GM18520 (cell line): ENCODE measurements at regions not wholly inside any gene's neighbourhood (a gene's known extent, or its start where the extent isn't known, plus 50 kb on each side); places are given as distances from the start of the nearest gene placed in this dataset.
A peak's percentile ranks its signal among the peaks of the same experiment; 100 is the strongest.
"Not testable (repeated sequence)": the region's sequence is repeated elsewhere in the genome, so short reads cannot be mapped to it uniquely, and the experiment has no call there.

Source experiments
- ATAC-seq: cut with Tn5 transposase; IDR thresholded peaks from one replicate; pipeline ENCODE4 v1.9.1; 2021; ENCODE audit not compliant: unreplicated experiment

GRCh38 chr1:187498028-187498427 is 669.3 kb downstream of the PLA2G4A start:
- no peak for ATAC-seq

- ATAC-seq, result no peak
Observed at GRCh38 chr1:187504779-187505178, 676.0 kb downstream of the PLA2G4A start.

DNA sequence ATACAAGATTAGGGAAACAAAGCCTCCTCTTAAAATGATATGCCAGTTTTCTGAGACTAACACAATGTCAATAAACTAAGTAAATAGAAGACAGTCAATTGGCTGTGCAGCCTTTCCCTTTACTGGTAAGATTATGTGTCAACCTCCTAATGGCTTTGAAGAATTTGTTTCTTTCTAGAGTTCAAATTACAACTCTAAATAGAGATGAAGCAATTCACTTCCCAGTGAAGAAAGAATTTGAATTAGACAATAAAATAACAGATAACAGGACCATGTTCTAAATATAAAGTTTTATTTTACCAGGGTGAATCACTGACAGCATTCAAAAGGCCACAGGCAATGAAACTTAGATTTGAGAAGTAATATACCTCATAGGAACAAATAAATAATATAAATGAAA is 680.3 kb downstream of the PLA2G4A start:
- ATAC-seq, result no peak

DNA sequence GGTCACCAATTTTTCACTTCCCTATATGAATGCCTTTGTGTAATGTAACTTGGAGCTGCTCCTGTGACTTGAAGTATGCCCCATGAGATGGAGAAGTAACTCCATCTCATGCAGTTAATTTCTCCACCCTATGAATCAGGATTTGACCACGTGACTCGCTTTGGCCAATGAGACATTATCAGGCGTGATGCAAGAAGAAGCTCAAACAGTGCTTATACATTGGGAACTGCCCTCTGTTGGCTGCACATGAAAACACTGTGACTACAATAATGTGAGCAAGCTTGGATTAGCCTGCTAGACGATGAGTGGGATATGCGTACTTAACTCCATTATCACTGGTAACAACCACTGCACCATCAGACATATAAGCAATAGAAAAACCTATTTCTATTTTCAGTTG is 684.4 kb downstream of the PLA2G4A start:
- ATAC-seq, result no peak

DNA sequence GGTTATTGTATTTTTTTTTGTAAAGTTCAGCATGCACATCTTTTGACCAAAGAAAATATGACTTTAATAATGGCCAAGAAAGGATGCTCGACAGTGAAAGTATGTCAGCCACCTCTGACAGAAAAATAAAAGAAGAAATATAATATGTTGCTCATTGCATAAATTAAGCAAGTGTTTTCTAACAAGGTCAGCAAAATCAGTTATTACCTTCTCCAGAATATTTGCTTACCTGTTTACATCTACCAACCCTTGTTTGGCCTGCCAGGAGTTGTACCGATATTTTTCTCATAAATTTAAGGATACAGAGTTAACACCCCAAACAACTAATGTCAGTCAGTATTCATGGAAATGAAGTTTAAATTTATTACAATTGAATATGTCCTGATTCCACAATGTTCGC is 685.4 kb downstream of the PLA2G4A start:
- no peak for ATAC-seq

GRCh38 chr1:187516874-187517273 is 688.1 kb downstream of the PLA2G4A start:
- ATAC-seq, result no peak

DNA sequence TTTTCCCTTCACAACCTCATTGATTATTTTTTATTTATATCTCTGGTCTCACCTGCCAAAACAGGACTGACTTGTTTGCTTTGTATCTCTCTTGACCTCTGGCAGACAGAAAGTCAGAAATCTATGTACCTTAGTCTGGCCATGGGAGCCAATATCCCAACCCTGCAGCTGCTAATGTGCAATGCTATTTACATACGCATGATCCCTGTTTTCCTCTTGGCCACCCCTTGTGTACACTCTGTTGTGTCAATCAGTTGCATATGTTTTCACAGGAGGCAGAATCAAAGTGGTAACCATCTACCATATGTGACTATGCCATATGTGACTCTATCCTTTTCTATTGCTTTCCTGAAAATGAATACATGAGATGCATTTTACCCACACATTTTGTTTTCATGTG is 688.8 kb downstream of the PLA2G4A start:
- ATAC-seq, result no peak

- no peak for ATAC-seq
Observed at GRCh38 chr1:187527346-187527745, 698.6 kb downstream of the PLA2G4A start.

DNA sequence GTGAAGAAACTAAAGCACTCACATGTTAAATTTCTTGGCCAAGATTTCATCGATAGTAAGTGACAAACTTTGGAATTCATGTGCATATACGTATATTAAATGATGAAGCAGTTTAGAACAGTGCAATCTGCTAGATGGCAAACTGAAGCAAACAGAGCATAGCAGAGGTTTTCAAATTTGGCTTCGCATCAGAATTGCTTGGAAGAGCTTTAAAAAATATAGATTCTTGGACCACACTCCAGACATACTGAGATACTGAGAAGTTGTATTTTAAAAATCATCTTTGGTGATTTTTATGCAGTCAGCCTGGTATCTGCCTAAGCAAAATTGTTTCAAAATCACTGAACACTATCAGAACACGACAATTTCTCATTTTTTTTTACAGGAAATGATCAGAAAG is 709.2 kb downstream of the PLA2G4A start:
- no peak for ATAC-seq

DNA sequence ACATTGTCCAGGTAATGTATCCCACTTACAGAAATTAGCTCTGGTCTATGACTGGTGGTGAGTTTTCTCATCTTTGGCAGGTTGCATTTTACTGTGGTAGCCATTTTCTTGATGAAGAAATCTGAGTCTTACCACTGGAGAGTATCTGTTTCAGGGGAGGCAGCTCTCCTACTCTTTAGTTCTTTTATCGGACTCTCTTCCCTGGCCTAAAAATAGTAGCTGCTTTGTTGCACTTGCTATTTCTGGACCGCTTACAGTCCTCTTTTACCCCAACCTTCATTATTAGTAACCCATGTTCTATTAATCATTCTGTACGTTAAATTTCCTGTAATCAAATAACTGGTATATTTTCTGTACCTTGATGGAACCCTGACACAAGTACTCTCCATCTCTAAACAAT is 720.8 kb downstream of the PLA2G4A start:
- ATAC-seq, result no peak

GRCh38 chr1:187551061-187551460 is 722.3 kb downstream of the PLA2G4A start:
- no peak for ATAC-seq

- no peak for ATAC-seq
Observed at GRCh38 chr1:187563191-187563590, 734.4 kb downstream of the PLA2G4A start.

GRCh38 chr1:187566354-187566753 is 737.6 kb downstream of the PLA2G4A start:
- no peak for ATAC-seq

GRCh38 chr1:187568067-187568466 is 739.3 kb downstream of the PLA2G4A start:
- no peak for ATAC-seq

- no peak for ATAC-seq
Observed at GRCh38 chr1:187570166-187570565, 741.4 kb downstream of the PLA2G4A start.

GRCh38 chr1:187577610-187578009 is 748.9 kb downstream of the PLA2G4A start:
- no peak for ATAC-seq

- no peak for ATAC-seq
Observed at GRCh38 chr1:187588917-187589316, 760.2 kb downstream of the PLA2G4A start.

DNA sequence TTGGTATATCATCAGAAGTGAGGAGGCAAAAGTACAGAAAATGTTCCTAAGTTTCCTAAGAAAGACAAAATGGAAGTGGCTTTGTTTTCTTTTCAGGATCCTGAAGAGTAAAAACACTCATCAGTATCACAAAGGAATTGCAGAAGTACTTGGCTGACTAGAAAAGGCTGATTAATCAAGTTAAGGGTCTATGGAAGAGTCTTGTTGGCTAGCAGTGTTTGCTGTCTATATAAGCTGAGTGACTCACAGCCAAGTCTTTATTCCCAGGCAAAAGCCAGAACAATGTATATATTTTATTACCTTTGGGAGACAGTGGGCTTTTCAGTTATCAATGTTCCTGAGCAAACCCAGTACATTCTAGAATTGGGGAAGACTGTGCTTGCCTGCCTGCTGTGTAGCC is 777.0 kb downstream of the PLA2G4A start:
- ATAC-seq, result no peak

DNA sequence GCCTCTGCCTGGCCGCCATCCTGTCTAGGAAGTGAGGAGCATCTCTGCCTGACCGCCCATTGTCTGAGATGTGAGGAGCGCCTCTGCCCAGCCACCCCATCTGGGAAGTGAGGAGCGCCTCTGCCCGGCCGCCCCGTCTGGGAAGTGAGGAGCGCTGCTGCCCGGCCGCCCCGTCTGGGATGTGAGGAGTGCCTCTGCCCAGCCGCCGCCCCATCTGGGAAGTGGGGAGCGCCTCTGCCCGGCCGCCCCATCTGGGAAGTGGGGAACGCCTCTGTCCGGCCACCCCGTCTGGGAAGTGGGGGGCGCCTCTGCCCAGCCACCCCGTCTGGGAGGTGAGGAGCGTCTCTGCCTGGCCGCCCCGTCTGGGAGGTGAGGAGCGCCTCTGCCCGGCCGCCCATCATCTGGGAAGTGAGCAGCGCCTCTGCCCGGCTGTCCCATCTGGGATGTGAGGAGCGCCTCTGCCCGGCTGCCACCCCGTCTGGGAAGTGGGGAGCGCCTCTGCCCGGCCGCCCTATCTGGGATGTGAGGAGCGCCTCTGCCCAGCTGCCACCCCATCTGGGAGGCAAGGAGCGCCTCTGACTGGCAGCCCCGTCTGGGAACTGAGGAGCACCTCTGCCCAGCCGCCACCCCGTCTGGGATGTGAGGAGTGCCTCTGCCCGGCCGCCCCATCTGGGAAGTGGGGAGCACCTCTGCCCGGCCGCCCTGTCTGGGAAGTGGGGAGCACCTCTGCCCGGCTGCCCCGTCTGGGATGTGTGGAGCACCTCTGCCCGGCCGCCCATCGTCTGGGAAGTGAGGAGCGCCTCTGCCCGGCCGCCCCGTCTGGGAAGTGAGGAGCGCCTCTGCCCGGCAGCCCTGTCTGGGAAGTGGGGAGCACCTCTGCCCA is 787.3 kb downstream of the PLA2G4A start:
- not testable (repeated sequence) for ATAC-seq

- ATAC-seq, result not testable (repeated sequence)
Observed at GRCh38 chr1:187616830-187617229, 788.1 kb downstream of the PLA2G4A start.

DNA sequence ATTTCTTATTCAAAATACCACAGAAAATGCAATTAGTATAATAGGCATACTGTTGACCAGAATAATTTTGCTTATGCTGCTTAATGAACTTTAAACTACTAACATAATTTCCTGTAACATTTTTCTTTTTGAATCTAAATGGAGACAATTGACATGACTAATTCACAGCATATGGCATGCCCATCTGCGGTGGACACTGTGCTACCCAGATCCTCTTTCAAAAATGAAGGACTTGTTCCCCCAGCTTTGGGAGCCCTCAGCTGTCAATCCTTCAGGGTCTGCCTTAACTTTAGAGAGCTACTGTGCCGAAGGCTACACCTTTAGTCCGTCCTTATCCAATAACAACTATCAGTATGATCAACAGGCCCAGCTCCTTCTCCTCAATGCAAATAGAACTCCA is 789.0 kb downstream of the PLA2G4A start:
- ATAC-seq, result no peak

DNA sequence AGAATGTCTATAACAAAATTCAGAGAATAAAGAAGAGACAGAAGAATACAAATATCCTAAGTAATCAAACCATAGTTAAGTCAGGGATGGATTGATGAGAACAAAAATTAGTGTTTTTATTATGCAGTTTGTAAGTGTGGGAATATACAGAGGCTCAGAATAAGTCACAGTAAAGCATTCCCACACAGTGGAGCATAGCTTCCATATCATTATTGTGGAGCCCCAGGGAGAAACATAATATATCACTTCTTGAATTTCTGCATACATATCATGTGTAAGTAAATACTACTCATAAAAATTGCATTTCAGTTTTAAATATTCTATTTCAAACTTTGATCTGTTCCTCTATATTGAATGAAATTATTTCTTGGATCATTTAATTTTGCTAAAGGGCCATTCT is 790.4 kb downstream of the PLA2G4A start:
- no peak for ATAC-seq

- ATAC-seq, result peak; percentile 63
Observed at GRCh38 chr1:187621951-187622350, 793.2 kb downstream of the PLA2G4A start.
